Activated naive CD4-positive, alpha-beta T cell treated with anti-CD3 and anti-CD28 coated beads, Interleukin-2, amount 10 ng/mL, durations not matched to agents 7 days and 5 days (primary cell): ENCODE measurements at regions not wholly inside any gene's neighbourhood (a gene's known extent, or its start where the extent isn't known, plus 50 kb on each side); places are given as distances from the start of the nearest gene placed in this dataset.

Experiments used
- CTCF ChIA-PET: fragments of 350-600 bp; sonication (Branson Sonifier 250); formaldehyde crosslinking; loops from one replicate; lab custom pipeline; 2021; ENCODE audit warnings: antibody characterized with exemption; lab: Charles Lee
- DNase-seq: peaks from one replicate; pipeline ENCODE4 v3.0.0-alpha.2; 2020
- H3K27ac Mint-ChIP-seq: one replicate; pipeline ENCODE4 v1.8.0; 2021; ENCODE audit warnings: mild to moderate bottlenecking, moderate library complexity, mixed read lengths
- H3K27me3 Mint-ChIP-seq: one replicate; pipeline ENCODE4 v1.8.0; 2021; ENCODE audit warnings: mild to moderate bottlenecking, mixed read lengths
- H3K36me3 Mint-ChIP-seq: one replicate; pipeline ENCODE4 v1.8.0; 2021; ENCODE audit warnings: mixed read lengths
- H3K4me1 Mint-ChIP-seq: one replicate; pipeline ENCODE4 v1.8.0; 2021; ENCODE audit warnings: mixed read lengths
- H3K4me3 Mint-ChIP-seq: one replicate; pipeline ENCODE4 v1.8.0; 2021; ENCODE audit warnings: mild to moderate bottlenecking, moderate library complexity, mixed read lengths
- H3K9me3 Mint-ChIP-seq: one replicate; pipeline ENCODE4 v1.8.0; 2021; ENCODE audit warnings: mixed read lengths

DNA sequence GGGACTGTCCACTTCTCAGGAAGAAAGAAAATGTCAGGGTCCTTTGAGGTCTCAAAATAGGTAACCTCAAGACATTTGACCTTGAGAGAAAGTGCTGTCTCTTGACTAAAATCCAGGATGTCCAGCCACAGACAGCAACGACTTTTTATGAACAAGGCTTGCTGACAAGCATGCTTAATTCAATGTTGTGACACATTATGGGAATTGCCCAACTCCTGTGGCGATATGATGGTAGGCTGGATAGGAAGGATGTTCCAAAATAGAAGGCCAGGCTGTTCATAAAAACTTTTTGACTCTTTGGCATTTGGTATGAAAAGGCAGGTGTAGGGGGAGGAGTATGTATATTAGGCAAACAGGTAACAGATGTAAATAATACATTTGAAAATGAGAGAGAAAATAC is 50.8 kb upstream of the EDNRA start:
- no peaks in the 10 kb centered on the region for H3K9me3 Mint-ChIP-seq
- no peaks in the 10 kb centered on the region for H3K36me3 Mint-ChIP-seq

More for the DNA sequence above, 50.8 kb upstream of the EDNRA start:
- CTCF ChIA-PET, result no interaction called here
- Mint-ChIP-seq H3K4me1 (no peaks in the 10 kb centered on the region), H3K27ac (no peak overlapping the region), H3K4me3 (no peak overlapping the region), H3K27me3 (no peaks in the 10 kb centered on the region)
- DNase-seq, result no peak
